WTC11 (cell line): ENCODE measurements at regions not wholly inside any gene's neighbourhood (a gene's known extent, or its start where the extent isn't known, plus 50 kb on each side); places are given as distances from the start of the nearest gene placed in this dataset.
A peak's percentile ranks its signal among the peaks of the same experiment; 100 is the strongest.

Experiments
- ATAC-seq: fragments of 200-7000 bp; cut with Tn5 transposase; 2 replicates; pipeline ENCODE4 v1.10.0; 2021; ENCODE audit warnings: mild to moderate bottlenecking, moderate library complexity
- CTCF ChIA-PET: fragments of 300-600 bp; sonication (Branson Sonifier 250); formaldehyde crosslinking; loops from one replicate; lab custom pipeline; 2021; ENCODE audit warnings: antibody characterized with exemption; lab: Charles Lee
- POLR2A ChIA-PET: fragments of 350-600 bp; sonication (Branson Sonifier 250); formaldehyde crosslinking; loops from one replicate; lab custom pipeline; 2021; ENCODE audit warnings: antibody characterized with exemption; lab: Charles Lee
- DNase-seq: peaks from one replicate; pipeline ENCODE4 v3.0.0; 2021; ENCODE audit warnings: low spot score
- H3K27ac Mint-ChIP-seq: 2 replicates; pipeline ENCODE4 v1.8.0; 2021; ENCODE audit warnings: mixed read lengths
- H3K27me3 Mint-ChIP-seq: 2 replicates; pipeline ENCODE4 v1.8.0; 2021; ENCODE audit warnings: low read depth, mild to moderate bottlenecking, moderate library complexity, mixed read lengths
- H3K36me3 Mint-ChIP-seq: 2 replicates; pipeline ENCODE4 v1.8.0; 2021; ENCODE audit warnings: mixed read lengths
- H3K4me1 Mint-ChIP-seq: 2 replicates; pipeline ENCODE4 v1.8.0; 2022; ENCODE audit warnings: mixed read lengths
- H3K4me3 Mint-ChIP-seq: 2 replicates; pipeline ENCODE4 v1.8.0; 2021; ENCODE audit warnings: mild to moderate bottlenecking, moderate library complexity, mixed read lengths
- H3K9me3 Mint-ChIP-seq: 2 replicates; pipeline ENCODE4 v1.8.0; 2021; ENCODE audit warnings: mixed read lengths
- ELF4 ChIP-seq: sonication (generic); formaldehyde crosslinking; IDR thresholded peaks from 2 replicates; pipeline ENCODE4 v1.8.1; 2022; ENCODE audit warnings: low read depth, mild to moderate bottlenecking, moderate library complexity, missing genetic modification reagents
- FOXK1 ChIP-seq: sonication (generic); formaldehyde crosslinking; IDR thresholded peaks from 2 replicates; pipeline ENCODE4 v1.8.0; 2022; ENCODE audit warnings: mild to moderate bottlenecking, moderate library complexity, missing genetic modification reagents
- MYBL2 ChIP-seq: sonication (generic); formaldehyde crosslinking; IDR thresholded peaks from 2 replicates; pipeline ENCODE4 v1.8.1; 2023; ENCODE audit warnings: mild to moderate bottlenecking, moderate library complexity, missing genetic modification reagents
- NFYB ChIP-seq: sonication (generic); formaldehyde crosslinking; conservative IDR thresholded peaks from 2 replicates; pipeline ENCODE4 v1.8.0; 2022; ENCODE audit warnings: low read depth, missing genetic modification reagents
- NR2C2 ChIP-seq: sonication (generic); formaldehyde crosslinking; IDR thresholded peaks from 2 replicates; pipeline ENCODE4 v1.8.0; 2022; ENCODE audit warnings: mild to moderate bottlenecking, missing genetic modification reagents
- NR3C1 ChIP-seq: sonication (generic); formaldehyde crosslinking; conservative IDR thresholded peaks from 2 replicates; pipeline ENCODE4 v1.8.1; 2023; ENCODE audit warnings: low read depth, mild to moderate bottlenecking, missing genetic modification reagents
- RORB ChIP-seq: fragments of 250-450 bp; sonication (Bioruptor Pico); IDR thresholded peaks from 2 replicates; pipeline ENCODE4 v1.9.0; 2021; ENCODE audit warnings: mild to moderate bottlenecking
- SMAD4 ChIP-seq: sonication (generic); formaldehyde crosslinking; IDR thresholded peaks from 2 replicates; pipeline ENCODE4 v1.8.0; 2022; ENCODE audit warnings: mild to moderate bottlenecking, missing genetic modification reagents
- TCF7 ChIP-seq: sonication (generic); formaldehyde crosslinking; IDR thresholded peaks from 2 replicates; pipeline ENCODE4 v1.8.0; 2022; ENCODE audit warnings: mild to moderate bottlenecking, low read depth, missing genetic modification reagents, moderate library complexity
- TEAD4 ChIP-seq: sonication (generic); formaldehyde crosslinking; IDR thresholded peaks from 2 replicates; pipeline ENCODE4 v1.8.0; 2022; ENCODE audit warnings: mild to moderate bottlenecking, missing genetic modification reagents
- ZNF263 ChIP-seq: sonication (generic); formaldehyde crosslinking; IDR thresholded peaks from 2 replicates; pipeline ENCODE4 v1.8.1; 2022; ENCODE audit warnings: low read depth, mild to moderate bottlenecking, moderate library complexity, missing genetic modification reagents
- ZNF416 ChIP-seq: fragments of 250-450 bp; sonication (Bioruptor Pico); IDR thresholded peaks from 2 replicates; pipeline ENCODE4 v1.9.0; 2021; ENCODE audit warnings: mild to moderate bottlenecking, inconsistent platforms
- ZNF671 ChIP-seq: fragments of 250-450 bp; sonication (Bioruptor Pico); IDR thresholded peaks from 2 replicates; pipeline ENCODE4 v1.8.0; 2021; ENCODE audit warnings: mild to moderate bottlenecking
- TF ChIP-seq, protein P1 (sequence below): sonication (generic); formaldehyde crosslinking; IDR thresholded peaks from 2 replicates; pipeline ENCODE4 v1.8.0; 2023; ENCODE audit warnings: missing genetic modification reagents
- TF ChIP-seq, protein P2 (sequence below): sonication (generic); formaldehyde crosslinking; IDR thresholded peaks from 2 replicates; pipeline ENCODE4 v1.8.0; 2022; ENCODE audit warnings: mild to moderate bottlenecking, missing genetic modification reagents
- TF ChIP-seq, protein P3 (sequence below): sonication (generic); formaldehyde crosslinking; IDR thresholded peaks from 2 replicates; pipeline ENCODE4 v1.8.1; 2023; ENCODE audit warnings: mild to moderate bottlenecking, moderate library complexity, missing genetic modification reagents
- TF ChIP-seq, protein P4 (sequence below): sonication (generic); formaldehyde crosslinking; IDR thresholded peaks from 2 replicates; pipeline ENCODE4 v1.8.1; 2022; ENCODE audit warnings: missing genetic modification reagents, borderline replicate concordance
- TF ChIP-seq, protein P5 (sequence below): fragments of 250-450 bp; sonication (Bioruptor Pico); conservative IDR thresholded peaks from 2 replicates; pipeline ENCODE4 v1.9.0; 2021; ENCODE audit warnings: mild to moderate bottlenecking

DNA sequence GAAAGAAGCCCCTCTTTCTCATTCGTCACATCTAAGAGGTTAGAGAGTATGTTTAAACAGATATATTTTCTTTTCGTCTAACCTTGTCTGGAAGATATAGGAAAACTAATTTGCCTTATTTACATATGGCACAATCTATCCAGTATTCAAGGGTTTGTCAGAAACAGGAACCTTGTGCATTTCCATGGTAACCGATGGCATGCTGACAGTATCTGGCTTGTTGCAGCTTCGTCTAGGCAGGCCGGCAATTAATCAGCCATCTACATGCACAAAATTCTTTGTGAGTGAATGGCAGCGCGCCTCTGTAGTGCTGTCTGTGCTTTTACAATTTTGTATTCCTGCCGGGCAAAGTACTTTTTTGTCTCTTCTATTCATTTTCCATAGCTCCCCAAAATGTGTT, 294.0 kb upstream of the SOX2 start:
- Mint-ChIP-seq H3K4me3 (no peak overlapping the region), H3K36me3 (no peaks in the 10 kb centered on the region), H3K27me3 (no peaks in the 10 kb centered on the region), H3K9me3 (no peaks in the 10 kb centered on the region)
- CTCF ChIA-PET, result interaction anchor here (0.6 kb wide), 1 partner anchor 547 kb away, joined by 4 read pairs; no protein-coding TSS in a partner anchor
- POLR2A ChIA-PET, result no interaction called here
- TF ChIP-seq TEAD4 (no peak), FOXK1 (CRISPR knock-in tag) (no peak)
- TF ChIP-seq, protein P1, sequence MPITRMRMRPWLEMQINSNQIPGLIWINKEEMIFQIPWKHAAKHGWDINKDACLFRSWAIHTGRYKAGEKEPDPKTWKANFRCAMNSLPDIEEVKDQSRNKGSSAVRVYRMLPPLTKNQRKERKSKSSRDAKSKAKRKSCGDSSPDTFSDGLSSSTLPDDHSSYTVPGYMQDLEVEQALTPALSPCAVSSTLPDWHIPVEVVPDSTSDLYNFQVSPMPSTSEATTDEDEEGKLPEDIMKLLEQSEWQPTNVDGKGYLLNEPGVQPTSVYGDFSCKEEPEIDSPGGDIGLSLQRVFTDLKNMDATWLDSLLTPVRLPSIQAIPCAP (CRISPR knock-in tag), result no peak
- TF ChIP-seq, protein P2, sequence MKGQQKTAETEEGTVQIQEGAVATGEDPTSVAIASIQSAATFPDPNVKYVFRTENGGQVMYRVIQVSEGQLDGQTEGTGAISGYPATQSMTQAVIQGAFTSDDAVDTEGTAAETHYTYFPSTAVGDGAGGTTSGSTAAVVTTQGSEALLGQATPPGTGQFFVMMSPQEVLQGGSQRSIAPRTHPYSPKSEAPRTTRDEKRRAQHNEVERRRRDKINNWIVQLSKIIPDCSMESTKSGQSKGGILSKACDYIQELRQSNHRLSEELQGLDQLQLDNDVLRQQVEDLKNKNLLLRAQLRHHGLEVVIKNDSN (CRISPR knock-in tag), result no peak
- TF ChIP-seq, all 79 proteins: peak for 0
- peaks cover 22% of the 10 kb centered on the region for H3K4me1 Mint-ChIP-seq
- peak; percentile 44; the same call in 1 of the 2 replicates for ATAC-seq
- H3K27ac Mint-ChIP-seq, result no peak overlapping the region
- no peak for DNase-seq

DNA sequence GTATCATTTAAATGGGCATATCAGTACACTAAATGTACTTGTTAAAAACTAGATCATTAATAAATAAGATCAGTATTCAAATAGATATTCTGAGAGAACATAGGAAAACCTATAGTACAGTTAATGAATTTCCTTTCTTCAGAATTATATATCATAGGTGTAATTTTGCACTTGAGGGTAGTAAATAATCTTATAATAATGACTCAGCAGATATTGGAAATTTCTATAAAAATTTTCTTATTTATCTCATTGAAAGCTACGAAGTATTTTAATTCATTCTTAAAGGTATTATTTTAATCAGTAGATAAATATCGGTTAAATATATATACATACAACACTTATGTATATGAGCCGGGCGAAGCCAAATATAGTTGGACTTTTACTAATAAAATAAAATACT, 300.9 kb upstream of the SOX2 start:
- Mint-ChIP-seq H3K4me3 (no peak overlapping the region), H3K4me1 (peaks cover 4% of the 10 kb centered on the region; the same call in 1 of the 2 replicates), H3K9me3 (no peaks in the 10 kb centered on the region), H3K27me3 (no peaks in the 10 kb centered on the region), H3K27ac (no peak overlapping the region), H3K36me3 (no peaks in the 10 kb centered on the region)
- ATAC-seq (no peak), DNase-seq (no peak)
- CTCF ChIA-PET, result no interaction called here
- POLR2A ChIA-PET, result no interaction called here
- TF ChIP-seq ELF4 (CRISPR knock-in tag), result no peak

DNA sequence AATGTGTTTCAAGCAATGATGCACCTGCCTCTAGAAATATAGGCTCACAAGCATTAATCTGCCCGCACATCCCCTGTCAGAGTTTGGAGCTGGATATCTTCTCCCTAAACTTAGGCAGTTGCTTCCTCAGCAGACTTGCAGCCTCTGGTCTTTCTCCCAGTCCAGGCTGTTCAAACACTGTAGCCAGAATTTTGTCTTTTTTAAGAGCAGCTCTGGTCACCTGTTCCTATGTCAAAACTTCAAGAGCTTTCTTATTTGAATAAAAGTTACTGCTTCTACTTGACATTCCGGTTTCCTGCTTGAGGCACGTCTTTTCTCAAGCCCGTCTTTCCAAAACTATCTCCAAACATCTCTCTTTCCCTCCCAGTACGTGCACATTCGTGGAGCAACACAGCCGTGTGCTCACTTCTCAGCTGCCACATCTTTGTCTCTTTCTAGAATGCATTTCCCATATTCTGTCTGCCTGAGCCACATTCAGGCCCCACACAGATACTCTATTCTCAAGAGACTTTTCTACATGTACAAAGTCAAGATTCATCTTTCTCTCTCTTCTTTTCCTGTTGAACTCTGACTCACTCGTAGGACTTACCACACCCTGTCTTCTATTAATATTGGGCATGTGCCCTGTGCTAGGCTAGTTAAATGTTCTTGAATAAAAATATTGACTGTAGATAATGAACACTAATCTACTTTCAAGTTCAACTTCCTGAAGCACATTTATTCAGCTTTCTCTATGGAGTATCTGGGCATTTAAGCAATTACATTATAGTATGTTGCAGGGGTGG, 307.7 kb upstream of the SOX2 start:
- ChIA-PET POLR2A (no interaction called here), CTCF (no interaction called here)
- H3K27me3 Mint-ChIP-seq, result no peaks in the 10 kb centered on the region

More for the DNA sequence above, 307.7 kb upstream of the SOX2 start:
- ATAC-seq (no peak), DNase-seq (no peak)
- Mint-ChIP-seq H3K4me1 (no peaks in the 10 kb centered on the region), H3K36me3 (no peaks in the 10 kb centered on the region), H3K4me3 (no peak overlapping the region), H3K9me3 (no peaks in the 10 kb centered on the region), H3K27ac (no peak overlapping the region)
- no peak for TF ChIP-seq ZNF263
- TF ChIP-seq MYBL2 (CRISPR knock-in tag), result no peak
- TF ChIP-seq ZNF671 (CRISPR knock-in tag), result no peak
- TF ChIP-seq NR3C1 (CRISPR knock-in tag), result no peak
- no peak for TF ChIP-seq NFYB (CRISPR knock-in tag)
- TF ChIP-seq RORB (CRISPR knock-in tag), result no peak
- TF ChIP-seq NR2C2 (CRISPR knock-in tag), result no peak
- TF ChIP-seq, protein P3, sequence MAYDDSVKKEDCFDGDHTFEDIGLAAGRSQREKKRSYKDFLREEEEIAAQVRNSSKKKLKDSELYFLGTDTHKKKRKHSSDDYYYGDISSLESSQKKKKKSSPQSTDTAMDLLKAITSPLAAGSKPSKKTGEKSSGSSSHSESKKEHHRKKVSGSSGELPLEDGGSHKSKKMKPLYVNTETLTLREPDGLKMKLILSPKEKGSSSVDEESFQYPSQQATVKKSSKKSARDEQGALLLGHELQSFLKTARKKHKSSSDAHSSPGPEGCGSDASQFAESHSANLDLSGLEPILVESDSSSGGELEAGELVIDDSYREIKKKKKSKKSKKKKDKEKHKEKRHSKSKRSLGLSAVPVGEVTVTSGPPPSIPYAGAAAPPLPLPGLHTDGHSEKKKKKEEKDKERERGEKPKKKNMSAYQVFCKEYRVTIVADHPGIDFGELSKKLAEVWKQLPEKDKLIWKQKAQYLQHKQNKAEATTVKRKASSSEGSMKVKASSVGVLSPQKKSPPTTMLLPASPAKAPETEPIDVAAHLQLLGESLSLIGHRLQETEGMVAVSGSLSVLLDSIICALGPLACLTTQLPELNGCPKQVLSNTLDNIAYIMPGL (CRISPR knock-in tag), result no peak
- TF ChIP-seq, protein P4, sequence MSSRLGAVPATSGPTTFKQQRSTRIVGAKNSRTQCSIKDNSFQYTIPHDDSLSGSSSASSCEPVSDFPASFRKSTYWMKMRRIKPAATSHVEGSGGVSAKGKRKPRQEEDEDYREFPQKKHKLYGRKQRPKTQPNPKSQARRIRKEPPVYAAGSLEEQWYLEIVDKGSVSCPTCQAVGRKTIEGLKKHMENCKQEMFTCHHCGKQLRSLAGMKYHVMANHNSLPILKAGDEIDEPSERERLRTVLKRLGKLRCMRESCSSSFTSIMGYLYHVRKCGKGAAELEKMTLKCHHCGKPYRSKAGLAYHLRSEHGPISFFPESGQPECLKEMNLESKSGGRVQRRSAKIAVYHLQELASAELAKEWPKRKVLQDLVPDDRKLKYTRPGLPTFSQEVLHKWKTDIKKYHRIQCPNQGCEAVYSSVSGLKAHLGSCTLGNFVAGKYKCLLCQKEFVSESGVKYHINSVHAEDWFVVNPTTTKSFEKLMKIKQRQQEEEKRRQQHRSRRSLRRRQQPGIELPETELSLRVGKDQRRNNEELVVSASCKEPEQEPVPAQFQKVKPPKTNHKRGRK (CRISPR knock-in tag), result no peak
- no peak for TF ChIP-seq SMAD4
- TF ChIP-seq ZNF416 (CRISPR knock-in tag), result no peak
- TF ChIP-seq, protein P5, sequence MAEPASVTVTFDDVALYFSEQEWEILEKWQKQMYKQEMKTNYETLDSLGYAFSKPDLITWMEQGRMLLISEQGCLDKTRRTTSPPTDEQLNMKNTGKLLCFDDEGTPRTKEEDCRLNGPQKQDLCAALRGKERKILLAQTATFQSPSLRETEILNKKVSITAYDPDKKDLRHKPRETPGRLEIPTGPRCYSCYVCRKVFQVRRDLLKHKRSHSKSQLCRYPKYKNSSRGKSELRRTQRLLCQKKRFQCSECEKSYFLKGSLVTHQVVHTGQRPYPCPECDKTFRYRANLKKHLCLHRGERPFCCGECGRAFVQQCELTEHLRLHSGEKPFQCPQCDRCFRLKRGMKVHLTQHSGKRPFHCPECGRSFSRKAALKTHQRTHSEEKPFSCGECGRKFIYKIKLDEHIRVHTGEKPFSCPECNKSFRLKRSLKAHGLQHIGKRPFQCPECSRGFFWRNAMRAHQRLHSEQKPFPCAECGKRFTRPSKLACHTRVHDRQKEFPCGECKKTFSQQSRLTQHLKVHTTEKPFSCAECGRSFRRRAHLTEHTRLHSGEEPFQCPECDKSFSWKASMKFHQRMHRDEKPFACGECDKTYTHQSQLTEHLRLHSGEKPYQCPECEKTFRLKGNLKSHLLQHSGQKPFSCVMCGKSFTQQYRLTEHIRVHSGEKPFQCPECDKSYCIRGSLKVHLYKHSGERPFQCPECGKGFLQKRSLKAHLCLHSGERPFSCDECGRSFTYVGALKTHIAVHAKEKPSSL (CRISPR knock-in tag), result no peak
- TF ChIP-seq TCF7, result no peak
